ENCODE measurements at regions not wholly inside any gene's neighbourhood (a gene's known extent, or its start where the extent isn't known, plus 50 kb on each side); places are given as distances from the start of the nearest gene placed in this dataset.

GRCh38 chr2:66058675-66059074, 376.2 kb upstream of the MEIS1 start:
- H3K36me3 ChIP-seq (ENCODE audit: control insufficient read depth, insufficient read depth, low read length), result no peaks in the 10 kb centered on the region
- H3K9me3 ChIP-seq (ENCODE audit: control insufficient read depth, low read length), result no peaks in the 10 kb centered on the region
- H3K27ac ChIP-seq (ENCODE audit: insufficient read depth, low read depth, low read length, poor library complexity, severe bottlenecking), result no peak overlapping the region
- H3K4me1 ChIP-seq (ENCODE audit: control insufficient read depth, insufficient read depth, low read length), result no peaks in the 10 kb centered on the region
- 83 to 86% methylated on average over 4 of the region's 4 CpGs for WGBS, 2 experiments
- no peak overlapping the region for H3K4me3 ChIP-seq (ENCODE audit: insufficient read depth, low read depth, low read length)
- H3K27me3 ChIP-seq (ENCODE audit: control insufficient read depth, insufficient read depth, low read length, poor library complexity, severe bottlenecking), result no peaks in the 10 kb centered on the region

DNA sequence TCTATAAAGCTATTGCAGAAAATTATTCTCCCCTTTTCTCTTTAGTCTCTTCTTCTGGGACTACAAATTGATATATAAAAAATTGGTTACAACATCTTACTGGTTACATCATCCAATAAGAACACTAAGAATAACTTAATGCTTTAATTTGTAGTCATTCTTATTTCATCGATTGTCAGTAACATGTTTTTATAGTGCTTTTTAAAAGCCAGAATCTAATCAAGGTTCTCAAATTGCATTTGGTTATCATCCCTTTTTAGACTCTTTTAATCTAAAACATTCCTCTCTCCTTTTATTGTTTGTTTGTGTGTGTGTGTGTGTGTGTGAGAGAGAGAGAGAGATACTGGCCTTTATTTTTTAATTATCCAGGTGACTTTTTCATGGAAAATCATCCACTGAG, 377.1 kb upstream of the MEIS1 start:
- WGBS, 2 experiments, result 100% methylated on average over 1 of the region's 1 CpG; no CpG with 5 or more reads in 1 of the 2 experiments

DNA sequence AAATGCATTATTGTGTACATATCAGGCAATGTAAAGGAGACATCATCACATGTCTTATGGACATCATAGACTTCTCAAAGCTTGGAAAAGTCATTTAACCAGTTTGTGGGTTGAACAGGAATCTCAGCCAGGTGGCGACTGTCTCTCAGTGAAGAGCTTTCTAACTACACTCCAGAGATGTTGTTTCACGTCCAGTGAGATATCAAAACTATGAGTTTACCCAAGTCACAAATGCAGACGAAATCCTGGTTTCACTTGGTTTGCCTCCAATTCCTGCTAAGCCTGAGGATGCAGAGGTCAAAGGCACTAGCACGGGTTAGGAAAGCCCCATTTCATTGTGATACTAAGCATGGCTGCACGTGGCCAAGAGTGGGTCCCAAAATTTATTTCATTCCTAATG, 384.5 kb upstream of the MEIS1 start:
- H3K4me1 ChIP-seq (ENCODE audit: control insufficient read depth, insufficient read depth, low read length), result no peaks in the 10 kb centered on the region
- no peak overlapping the region for H3K27ac ChIP-seq (ENCODE audit: insufficient read depth, low read depth, low read length, poor library complexity, severe bottlenecking)
- H3K9me3 ChIP-seq (ENCODE audit: control insufficient read depth, low read length), result no peaks in the 10 kb centered on the region
- no peak overlapping the region for H3K4me3 ChIP-seq (ENCODE audit: insufficient read depth, low read depth, low read length)
- no peaks in the 10 kb centered on the region for H3K36me3 ChIP-seq (ENCODE audit: control insufficient read depth, insufficient read depth, low read length)
- 79 to 86% methylated on average over 5 of the region's 5 CpGs for WGBS, 2 experiments
- no peaks in the 10 kb centered on the region for H3K27me3 ChIP-seq (ENCODE audit: control insufficient read depth, insufficient read depth, low read length, poor library complexity, severe bottlenecking)

More for the DNA sequence above, 377.1 kb upstream of the MEIS1 start:
- Histone ChIP-seq H3K27me3 (ENCODE audit: control insufficient read depth, insufficient read depth, low read length, poor library complexity, severe bottlenecking) (no peaks in the 10 kb centered on the region), H3K4me1 (ENCODE audit: control insufficient read depth, insufficient read depth, low read length) (no peaks in the 10 kb centered on the region), H3K36me3 (ENCODE audit: control insufficient read depth, insufficient read depth, low read length) (no peaks in the 10 kb centered on the region), H3K9me3 (ENCODE audit: control insufficient read depth, low read length) (no peaks in the 10 kb centered on the region), H3K27ac (ENCODE audit: insufficient read depth, low read depth, low read length, poor library complexity, severe bottlenecking) (no peak overlapping the region), H3K4me3 (ENCODE audit: insufficient read depth, low read depth, low read length) (no peak overlapping the region)

DNA sequence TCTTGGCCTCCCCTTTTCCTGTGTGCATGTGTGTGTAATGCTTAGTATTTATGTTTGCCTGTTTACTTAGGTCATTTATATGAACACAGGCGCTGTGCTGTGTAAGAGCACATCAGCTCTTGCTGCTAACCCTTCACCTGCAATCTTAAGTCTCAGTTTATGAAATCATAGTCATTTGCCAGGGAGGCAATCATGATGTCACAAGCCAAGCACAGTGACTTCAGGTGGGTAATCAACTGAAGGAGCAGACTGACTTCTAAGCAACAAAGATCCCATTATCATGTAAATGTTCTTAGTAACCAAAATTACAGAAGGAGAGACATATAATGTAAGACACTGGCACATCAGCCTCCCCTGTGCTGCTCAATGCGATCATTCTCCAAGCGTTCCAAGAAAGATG, 386.3 kb upstream of the MEIS1 start:
- no peak overlapping the region for H3K27ac ChIP-seq (ENCODE audit: insufficient read depth, low read depth, low read length, poor library complexity, severe bottlenecking)
- H3K4me1 ChIP-seq (ENCODE audit: control insufficient read depth, insufficient read depth, low read length), result no peaks in the 10 kb centered on the region
- H3K27me3 ChIP-seq (ENCODE audit: control insufficient read depth, insufficient read depth, low read length, poor library complexity, severe bottlenecking), result no peaks in the 10 kb centered on the region
- 92 to 93% methylated on average over 3 of the region's 3 CpGs for WGBS, 2 experiments
- no peak overlapping the region for H3K4me3 ChIP-seq (ENCODE audit: insufficient read depth, low read depth, low read length)
- H3K9me3 ChIP-seq (ENCODE audit: control insufficient read depth, low read length), result no peaks in the 10 kb centered on the region
- no peaks in the 10 kb centered on the region for H3K36me3 ChIP-seq (ENCODE audit: control insufficient read depth, insufficient read depth, low read length)

DNA sequence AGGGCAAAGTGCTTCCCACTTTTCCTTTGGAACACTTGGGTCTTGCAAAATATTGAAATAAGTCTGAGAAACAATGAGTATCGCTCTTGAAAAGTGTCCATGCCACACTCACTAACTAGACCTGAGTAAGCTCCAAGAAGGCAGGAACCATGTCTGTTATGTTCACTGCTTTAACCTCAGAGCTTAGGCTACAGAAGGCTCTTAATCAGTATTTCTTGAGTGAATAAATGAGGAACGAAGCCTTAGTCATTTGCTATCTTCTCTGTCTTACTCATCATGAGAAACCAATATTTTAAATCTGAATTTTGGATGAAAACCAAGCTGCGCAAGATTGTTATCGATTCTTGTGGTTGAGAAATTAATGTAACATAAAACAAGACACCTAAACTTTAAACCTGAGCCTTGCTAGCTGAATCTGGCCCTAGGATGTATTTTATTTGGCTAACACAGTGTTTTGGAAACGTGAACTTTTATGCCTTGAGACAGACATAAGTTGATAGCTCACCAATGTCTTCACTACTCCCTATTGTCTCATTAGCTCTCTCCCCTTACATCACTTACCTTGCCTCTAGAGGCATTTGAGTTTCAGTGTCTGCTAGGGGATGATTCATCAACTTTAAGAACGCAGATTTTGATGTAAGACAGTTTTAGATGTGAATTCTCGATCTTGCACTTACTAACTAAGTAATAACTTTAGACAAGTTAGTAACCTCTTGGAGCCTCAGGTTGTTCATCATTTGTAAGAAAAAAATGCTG, 392.8 kb upstream of the MEIS1 start:
- Histone ChIP-seq H3K27ac (ENCODE audit: insufficient read depth, low read depth, low read length, poor library complexity, severe bottlenecking) (no peak overlapping the region), H3K4me1 (ENCODE audit: control insufficient read depth, insufficient read depth, low read length) (no peaks in the 10 kb centered on the region), H3K4me3 (ENCODE audit: insufficient read depth, low read depth, low read length) (no peak overlapping the region), H3K27me3 (ENCODE audit: control insufficient read depth, insufficient read depth, low read length, poor library complexity, severe bottlenecking) (no peaks in the 10 kb centered on the region), H3K9me3 (ENCODE audit: control insufficient read depth, low read length) (no peaks in the 10 kb centered on the region), H3K36me3 (ENCODE audit: control insufficient read depth, insufficient read depth, low read length) (no peaks in the 10 kb centered on the region)
- 94% methylated on average over 6 to 7 of the region's 7 CpGs for WGBS, 2 experiments

- Histone ChIP-seq H3K4me1 (ENCODE audit: control insufficient read depth, insufficient read depth, low read length) (no peaks in the 10 kb centered on the region), H3K36me3 (ENCODE audit: control insufficient read depth, insufficient read depth, low read length) (no peaks in the 10 kb centered on the region), H3K9me3 (ENCODE audit: control insufficient read depth, low read length) (no peaks in the 10 kb centered on the region), H3K27me3 (ENCODE audit: control insufficient read depth, insufficient read depth, low read length, poor library complexity, severe bottlenecking) (no peaks in the 10 kb centered on the region), H3K27ac (ENCODE audit: insufficient read depth, low read depth, low read length, poor library complexity, severe bottlenecking) (no peak overlapping the region), H3K4me3 (ENCODE audit: insufficient read depth, low read depth, low read length) (no peak overlapping the region)
- 100% methylated on average over 1 of the region's 1 CpG for WGBS, 2 experiments
These were observed 398.0 kb upstream of the MEIS1 start for GRCh38 chr2:66036948-66037347.

DNA sequence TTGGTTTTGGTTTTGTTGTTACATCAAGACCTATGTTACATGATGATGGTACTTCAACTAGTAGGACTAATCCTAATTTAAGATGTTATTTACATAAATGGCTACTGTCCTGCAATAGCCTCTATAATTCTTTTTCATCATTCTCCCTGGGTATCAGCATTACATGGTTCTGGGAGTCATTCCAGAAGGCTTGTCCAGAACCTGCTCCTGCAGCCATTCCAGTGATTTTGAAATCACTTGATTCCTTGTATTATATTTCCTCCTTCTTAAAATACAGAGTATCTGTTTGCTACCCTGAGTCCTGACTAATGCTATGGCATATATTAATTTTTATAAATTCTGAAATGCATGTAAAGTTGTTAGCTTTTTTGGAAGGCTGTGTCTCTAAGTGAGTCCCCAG, 400.5 kb upstream of the MEIS1 start:
- H3K36me3 ChIP-seq (ENCODE audit: control insufficient read depth, insufficient read depth, low read length), result no peaks in the 10 kb centered on the region
- no peaks in the 10 kb centered on the region for H3K4me1 ChIP-seq (ENCODE audit: control insufficient read depth, insufficient read depth, low read length)
- H3K4me3 ChIP-seq (ENCODE audit: insufficient read depth, low read depth, low read length), result no peak overlapping the region
- H3K27me3 ChIP-seq (ENCODE audit: control insufficient read depth, insufficient read depth, low read length, poor library complexity, severe bottlenecking), result no peaks in the 10 kb centered on the region
- H3K9me3 ChIP-seq (ENCODE audit: control insufficient read depth, low read length), result no peaks in the 10 kb centered on the region
- H3K27ac ChIP-seq (ENCODE audit: insufficient read depth, low read depth, low read length, poor library complexity, severe bottlenecking), result no peak overlapping the region

DNA sequence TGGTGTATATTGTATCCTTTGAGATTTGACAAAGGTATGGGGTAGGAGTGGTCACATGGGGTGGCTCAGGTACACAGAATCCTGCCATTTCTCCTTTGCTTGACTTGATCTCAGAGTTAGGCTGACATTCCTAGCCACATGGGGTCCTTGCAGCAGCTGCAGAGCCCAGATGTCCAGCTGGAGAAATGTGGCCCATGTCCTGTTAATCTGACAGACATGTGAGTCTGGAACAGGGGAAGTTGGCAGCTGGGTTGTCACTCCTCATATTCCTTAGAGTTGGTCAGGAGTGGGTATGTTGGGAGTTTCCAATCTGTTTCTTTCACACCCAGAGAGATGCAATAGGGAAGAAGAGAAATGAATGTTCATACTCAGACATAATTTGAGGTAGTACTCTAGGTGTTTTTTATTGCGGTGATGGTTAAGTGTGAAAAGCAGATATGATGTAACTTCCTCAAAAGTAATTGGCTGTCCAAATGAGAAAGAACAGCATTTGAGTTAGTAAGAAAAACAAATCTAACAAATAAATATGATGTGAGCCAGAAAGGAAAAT, 402.6 kb upstream of the MEIS1 start:
- Histone ChIP-seq H3K27ac (ENCODE audit: insufficient read depth, low read depth, low read length, poor library complexity, severe bottlenecking) (no peak overlapping the region), H3K36me3 (ENCODE audit: control insufficient read depth, insufficient read depth, low read length) (no peaks in the 10 kb centered on the region), H3K4me3 (ENCODE audit: insufficient read depth, low read depth, low read length) (no peak overlapping the region), H3K27me3 (ENCODE audit: control insufficient read depth, insufficient read depth, low read length, poor library complexity, severe bottlenecking) (no peaks in the 10 kb centered on the region), H3K9me3 (ENCODE audit: control insufficient read depth, low read length) (no peaks in the 10 kb centered on the region), H3K4me1 (ENCODE audit: control insufficient read depth, insufficient read depth, low read length) (no peaks in the 10 kb centered on the region)
- 93 to 100% methylated on average over 1 of the region's 1 CpG for WGBS, 2 experiments

- no peak overlapping the region for H3K4me3 ChIP-seq (ENCODE audit: insufficient read depth, low read depth, low read length)
- H3K4me1 ChIP-seq (ENCODE audit: control insufficient read depth, insufficient read depth, low read length), result no peaks in the 10 kb centered on the region
- H3K36me3 ChIP-seq (ENCODE audit: control insufficient read depth, insufficient read depth, low read length), result no peaks in the 10 kb centered on the region
- no peaks in the 10 kb centered on the region for H3K9me3 ChIP-seq (ENCODE audit: control insufficient read depth, low read length)
- 92 to 94% methylated on average over 4 of the region's 4 CpGs for whole genome bisulfite sequencing, 2 experiments
- H3K27ac ChIP-seq (ENCODE audit: insufficient read depth, low read depth, low read length, poor library complexity, severe bottlenecking), result no peak overlapping the region
- no peaks in the 10 kb centered on the region for H3K27me3 ChIP-seq (ENCODE audit: control insufficient read depth, insufficient read depth, low read length, poor library complexity, severe bottlenecking)
These were observed 403.7 kb upstream of the MEIS1 start for GRCh38 chr2:66031236-66031635.

DNA sequence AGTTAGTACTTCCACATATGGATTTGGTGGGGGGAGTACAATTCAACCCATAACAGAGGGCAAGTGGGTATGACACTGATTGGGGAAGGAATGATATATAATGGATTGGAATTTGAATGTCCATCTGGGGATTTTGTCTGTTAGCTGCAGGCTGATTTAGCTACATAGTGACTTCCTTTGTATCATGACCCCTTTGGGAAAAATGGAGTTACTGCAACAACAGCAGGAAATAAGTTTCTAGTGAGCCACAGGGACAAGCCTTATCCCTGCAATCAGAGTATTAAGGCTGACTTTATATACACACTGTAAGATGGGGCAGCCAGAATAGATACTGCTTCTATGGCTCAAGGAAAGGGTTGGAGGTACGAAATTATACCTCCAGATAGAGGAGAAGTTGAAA, 404.4 kb upstream of the MEIS1 start:
- H3K27me3 ChIP-seq (ENCODE audit: control insufficient read depth, insufficient read depth, low read length, poor library complexity, severe bottlenecking), result no peaks in the 10 kb centered on the region
- H3K9me3 ChIP-seq (ENCODE audit: control insufficient read depth, low read length), result no peaks in the 10 kb centered on the region
- no peaks in the 10 kb centered on the region for H3K36me3 ChIP-seq (ENCODE audit: control insufficient read depth, insufficient read depth, low read length)
- no peak overlapping the region for H3K27ac ChIP-seq (ENCODE audit: insufficient read depth, low read depth, low read length, poor library complexity, severe bottlenecking)
- no peaks in the 10 kb centered on the region for H3K4me1 ChIP-seq (ENCODE audit: control insufficient read depth, insufficient read depth, low read length)
- H3K4me3 ChIP-seq (ENCODE audit: insufficient read depth, low read depth, low read length), result no peak overlapping the region
- WGBS, 2 experiments, result 77 to 87% methylated on average over 1 of the region's 1 CpG
